ENCODE measurements at regions not wholly inside any gene's neighbourhood (a gene's known extent, or its start where the extent isn't known, plus 50 kb on each side); places are given as distances from the start of the nearest gene placed in this dataset.
"Not testable (repeated sequence)": the region's sequence is repeated elsewhere in the genome, so short reads cannot be mapped to it uniquely, and the experiment has no call there.

GRCh38 chr9:66837242-66837937, 63.1 kb upstream of the ZNF658 start:
- not testable (repeated sequence) for ATAC-seq

Data from esophagus mucosa (tissue), 1 donor.